ENCODE measurements at regions not wholly inside any gene's neighbourhood (a gene's known extent, or its start where the extent isn't known, plus 50 kb on each side); places are given as distances from the start of the nearest gene placed in this dataset.

- CTCF ChIA-PET, result no interaction called here
- Mint-ChIP-seq H3K36me3 (no peaks in the 10 kb centered on the region), H3K9me3 (no peaks in the 10 kb centered on the region), H3K4me3 (no peak overlapping the region), H3K4me1 (peaks cover 45 to 66% (median 59%) of the 10 kb centered on the region in 3 donors), H3K27me3 (no peaks in the 10 kb centered on the region), H3K27ac (peak overlapping the region in 1 of 2 donors; percentile 53)
- DNase-seq, result no peak
- no peak for ATAC-seq (replicated peaks in 1 of 4)
- Histone ChIP-seq H3K27ac (ENCODE audit: low read length) (no peak overlapping the region), H3K36me3 (ENCODE audit: control insufficient read depth in 2 of 2, extremely low read depth in 1 of 2, insufficient read depth in 1 of 2, low read length in 1 of 2) (no peaks in the 10 kb centered on the region), H3K4me3 (ENCODE audit: control insufficient read depth in 1 of 2, extremely low read depth in 1 of 2, low read length in 1 of 2) (no peak overlapping the region), H3K4me1 (ENCODE audit: control insufficient read depth in 1 of 2, extremely low read depth in 1 of 2, insufficient read depth in 2 of 2, low read length in 2 of 2) (peaks cover 20 to 27% of the 10 kb centered on the region in 2 experiments), H3K9me3 (no peaks in the 10 kb centered on the region), H3K27me3 (replicated peaks in 1 of 2; ENCODE audit: control insufficient read depth in 2 of 2, extremely low read depth in 1 of 2, insufficient read depth in 2 of 2, low read length in 1 of 2) (no peaks in the 10 kb centered on the region)
- 90% methylated on average over 1 of the region's 1 CpG for WGBS (ENCODE audit: insufficient coverage)
- POLR2A ChIA-PET, result interaction anchor here in 1 of 2 donors (1.7 kb wide), 1 partner anchor 20 kb away, joined by 3 read pairs; no protein-coding TSS in a partner anchor
Measured at GRCh38 chr5:40432836-40433235, 246.9 kb upstream of the PTGER4 start.

GRCh38 chr5:40431734-40432133 lies 248.0 kb upstream of the PTGER4 start:
- H3K27ac Mint-ChIP-seq, result no peak overlapping the region
- WGBS (ENCODE audit: insufficient coverage), result no CpG with 5 or more reads among the region's 1 CpG
- Histone ChIP-seq H3K27me3 (replicated peaks in 1 of 2; ENCODE audit: control insufficient read depth in 2 of 2, extremely low read depth in 1 of 2, insufficient read depth in 2 of 2, low read length in 1 of 2) (no peaks in the 10 kb centered on the region), H3K9me3 (no peaks in the 10 kb centered on the region), H3K4me1 (ENCODE audit: control insufficient read depth in 1 of 2, extremely low read depth in 1 of 2, insufficient read depth in 2 of 2, low read length in 2 of 2) (peaks cover 11 to 16% of the 10 kb centered on the region in 2 experiments), H3K4me3 (ENCODE audit: control insufficient read depth in 1 of 2, extremely low read depth in 1 of 2, low read length in 1 of 2) (no peak overlapping the region), H3K27ac (ENCODE audit: low read length) (no peak overlapping the region), H3K36me3 (ENCODE audit: control insufficient read depth in 2 of 2, extremely low read depth in 1 of 2, insufficient read depth in 1 of 2, low read length in 1 of 2) (no peaks in the 10 kb centered on the region)
- no peaks in the 10 kb centered on the region for H3K27me3 Mint-ChIP-seq
- no peak overlapping the region for H3K4me3 Mint-ChIP-seq
- ChIA-PET CTCF (interaction anchor here in 1 of 2 donors (2.3 kb wide), 1 partner anchor 22 kb away, joined by 9 read pairs; no protein-coding TSS in a partner anchor), POLR2A (interaction anchor here in 1 of 2 donors (0.6 to 1.5 kb wide), 2 partner anchors 17 to 252 kb away, joined by 3 to 7 read pairs; no protein-coding TSS in a partner anchor)
- H3K9me3 Mint-ChIP-seq, result no peaks in the 10 kb centered on the region
- DNase-seq (no peak), ATAC-seq (replicated peaks in 1 of 4) (no peak)
- peaks cover 34 to 56% (median 48%) of the 10 kb centered on the region in 3 donors for H3K4me1 Mint-ChIP-seq
- no peaks in the 10 kb centered on the region for H3K36me3 Mint-ChIP-seq

- ChIA-PET CTCF (interaction anchor here (0.5 to 2.3 kb wide), 5 partner anchors 11 to 63 kb away, joined by 3 to 9 read pairs (median 5); no protein-coding TSS in a partner anchor), POLR2A (interaction anchor here (0.6 to 1.0 kb wide), 2 partner anchors 20 to 250 kb away, joined by 3 to 9 read pairs; partner anchors contain the start of gene PTGER4 (in 1 of the 2))
- WGBS (ENCODE audit: insufficient coverage), result 100% methylated on average over 3 of the region's 3 CpGs
- Mint-ChIP-seq H3K4me1 (peaks cover 20 to 45% (median 37%) of the 10 kb centered on the region in 3 donors), H3K27me3 (no peaks in the 10 kb centered on the region), H3K9me3 (no peaks in the 10 kb centered on the region), H3K27ac (peak overlapping the region; percentile 68 to 87), H3K4me3 (no peak overlapping the region), H3K36me3 (no peaks in the 10 kb centered on the region)
- no peaks in the 10 kb centered on the region for H3K27me3 ChIP-seq (replicated peaks in 1 of 2; ENCODE audit: control insufficient read depth in 2 of 2, extremely low read depth in 1 of 2, insufficient read depth in 2 of 2, low read length in 1 of 2)
- H3K9me3 ChIP-seq, result no peaks in the 10 kb centered on the region
- ATAC-seq (replicated peaks in 1 of 4), result no peak
- H3K27ac ChIP-seq (ENCODE audit: low read length), result peak overlapping the region; percentile 42
- DNase-seq, result no peak
- H3K4me3 ChIP-seq (ENCODE audit: control insufficient read depth in 1 of 2, extremely low read depth in 1 of 2, low read length in 1 of 2), result no peak overlapping the region
- H3K4me1 ChIP-seq (ENCODE audit: control insufficient read depth in 1 of 2, extremely low read depth in 1 of 2, insufficient read depth in 2 of 2, low read length in 2 of 2), result peaks cover 6% of the 10 kb centered on the region in 2 experiments
- H3K36me3 ChIP-seq (ENCODE audit: control insufficient read depth in 2 of 2, extremely low read depth in 1 of 2, insufficient read depth in 1 of 2, low read length in 1 of 2), result no peaks in the 10 kb centered on the region
Measured at GRCh38 chr5:40430101-40430710, 249.5 kb upstream of the PTGER4 start.

- Mint-ChIP-seq H3K4me1 (peaks cover 14 to 39% (median 33%) of the 10 kb centered on the region in 3 donors), H3K27me3 (no peaks in the 10 kb centered on the region), H3K36me3 (no peaks in the 10 kb centered on the region), H3K4me3 (peak overlapping the region in 1 of 3 donors; percentile 0), H3K27ac (peak overlapping the region; percentile 68 to 87), H3K9me3 (no peaks in the 10 kb centered on the region)
- ChIA-PET POLR2A (interaction anchor here in 1 of 2 donors (1.0 kb wide), 1 partner anchor 19 kb away, joined by 3 read pairs; no protein-coding TSS in a partner anchor), CTCF (interaction anchor here (1.2 to 2.3 kb wide), 2 partner anchors 19 to 39 kb away, joined by 5 to 9 read pairs; no protein-coding TSS in a partner anchor)
- Histone ChIP-seq H3K9me3 (no peaks in the 10 kb centered on the region), H3K27ac (ENCODE audit: low read length) (peak overlapping the region; percentile 42), H3K4me1 (ENCODE audit: control insufficient read depth in 1 of 2, extremely low read depth in 1 of 2, insufficient read depth in 2 of 2, low read length in 2 of 2) (peaks cover 6% of the 10 kb centered on the region in 2 experiments), H3K4me3 (ENCODE audit: control insufficient read depth in 1 of 2, extremely low read depth in 1 of 2, low read length in 1 of 2) (no peak overlapping the region), H3K27me3 (replicated peaks in 1 of 2; ENCODE audit: control insufficient read depth in 2 of 2, extremely low read depth in 1 of 2, insufficient read depth in 2 of 2, low read length in 1 of 2) (no peaks in the 10 kb centered on the region), H3K36me3 (ENCODE audit: control insufficient read depth in 2 of 2, extremely low read depth in 1 of 2, insufficient read depth in 1 of 2, low read length in 1 of 2) (no peaks in the 10 kb centered on the region)
- no CpG with 5 or more reads among the region's 2 CpGs for WGBS (ENCODE audit: insufficient coverage)
- DNase-seq (peak in 1 of 35 experiments; percentile 36), ATAC-seq (replicated peaks in 1 of 4) (peak in 3 of 4 experiments; percentile 26 to 57 (median 42))
Measured at GRCh38 chr5:40429258-40430100, 250.2 kb upstream of the PTGER4 start.

- Histone ChIP-seq H3K27me3 (replicated peaks in 1 of 2; ENCODE audit: control insufficient read depth in 2 of 2, extremely low read depth in 1 of 2, insufficient read depth in 2 of 2, low read length in 1 of 2) (no peaks in the 10 kb centered on the region), H3K4me3 (ENCODE audit: control insufficient read depth in 1 of 2, extremely low read depth in 1 of 2, low read length in 1 of 2) (no peak overlapping the region), H3K36me3 (ENCODE audit: control insufficient read depth in 2 of 2, extremely low read depth in 1 of 2, insufficient read depth in 1 of 2, low read length in 1 of 2) (no peaks in the 10 kb centered on the region), H3K4me1 (ENCODE audit: control insufficient read depth in 1 of 2, extremely low read depth in 1 of 2, insufficient read depth in 2 of 2, low read length in 2 of 2) (peaks cover 6% of the 10 kb centered on the region in 2 experiments), H3K9me3 (no peaks in the 10 kb centered on the region), H3K27ac (ENCODE audit: low read length) (peak overlapping the region; percentile 42)
- H3K4me1 Mint-ChIP-seq, result peaks cover 9 to 36% (median 31%) of the 10 kb centered on the region in 3 donors
- no peaks in the 10 kb centered on the region for H3K36me3 Mint-ChIP-seq
- POLR2A ChIA-PET, result interaction anchor here in 1 of 2 donors (1.5 kb wide), 1 partner anchor 8 kb away, joined by 3 read pairs; no protein-coding TSS in a partner anchor
- H3K27me3 Mint-ChIP-seq, result no peaks in the 10 kb centered on the region
- no peaks in the 10 kb centered on the region for H3K9me3 Mint-ChIP-seq
- no peak overlapping the region for H3K4me3 Mint-ChIP-seq
- 100% methylated on average over 2 of the region's 4 CpGs for WGBS (ENCODE audit: insufficient coverage)
- CTCF ChIA-PET, result no interaction called here
- DNase-seq, result no peak
- ATAC-seq (replicated peaks in 1 of 4), result no peak
- H3K27ac Mint-ChIP-seq, result peak overlapping the region; percentile 68 to 81
Measured at GRCh38 chr5:40428815-40429214, 250.9 kb upstream of the PTGER4 start.

GRCh38 chr5:40428126-40428525 lies 251.6 kb upstream of the PTGER4 start:
- Histone ChIP-seq H3K4me3 (ENCODE audit: control insufficient read depth in 1 of 2, extremely low read depth in 1 of 2, low read length in 1 of 2) (no peak overlapping the region), H3K9me3 (no peaks in the 10 kb centered on the region), H3K27me3 (replicated peaks in 1 of 2; ENCODE audit: control insufficient read depth in 2 of 2, extremely low read depth in 1 of 2, insufficient read depth in 2 of 2, low read length in 1 of 2) (no peaks in the 10 kb centered on the region), H3K4me1 (ENCODE audit: control insufficient read depth in 1 of 2, extremely low read depth in 1 of 2, insufficient read depth in 2 of 2, low read length in 2 of 2) (peaks cover 6% of the 10 kb centered on the region in 2 experiments), H3K36me3 (ENCODE audit: control insufficient read depth in 2 of 2, extremely low read depth in 1 of 2, insufficient read depth in 1 of 2, low read length in 1 of 2) (no peaks in the 10 kb centered on the region), H3K27ac (ENCODE audit: low read length) (no peak overlapping the region)
- Mint-ChIP-seq H3K4me1 (peaks cover 11 to 34% (median 27%) of the 10 kb centered on the region in 3 donors), H3K27ac (peak overlapping the region; percentile 64 to 68), H3K4me3 (no peak overlapping the region), H3K27me3 (no peaks in the 10 kb centered on the region), H3K36me3 (no peaks in the 10 kb centered on the region), H3K9me3 (peaks cover 0 to 4% (median 0%) of the 10 kb centered on the region in 3 donors)
- WGBS (ENCODE audit: insufficient coverage), result 60% methylated on average over 1 of the region's 1 CpG
- CTCF ChIA-PET, result interaction anchor here in 1 of 2 donors (0.9 to 3.1 kb wide), 2 partner anchors 9 to 12 kb away, joined by 3 to 14 read pairs; no protein-coding TSS in a partner anchor
- peak in 1 of 4 experiments; percentile 67 for ATAC-seq (replicated peaks in 1 of 4)
- POLR2A ChIA-PET, result interaction anchor here (0.5 to 1.5 kb wide), 2 partner anchors 9 to 13 kb away, joined by 3 to 7 read pairs; no protein-coding TSS in a partner anchor
- peak in 1 of 35 experiments; percentile 42 for DNase-seq

All from T-cell (primary cell).